Ectodermal cell (in vitro differentiated cells): ENCODE measurements at regions not wholly inside any gene's neighbourhood (a gene's known extent, or its start where the extent isn't known, plus 50 kb on each side); places are given as distances from the start of the nearest gene placed in this dataset.

ENCODE experiments used
- H3K27ac ChIP-seq: 2 replicates; pipeline ENCODE4 v1.7.0; 2013; ENCODE audit warnings: mild to moderate bottlenecking, low read depth, low read length; ENCODE audit not compliant: insufficient read depth, poor library complexity, severe bottlenecking
- H3K27me3 ChIP-seq: 2 replicates; pipeline ENCODE4 v1.7.0; 2013; ENCODE audit warnings: mild to moderate bottlenecking, low read length; ENCODE audit not compliant: insufficient read depth, control insufficient read depth, poor library complexity, severe bottlenecking
- H3K36me3 ChIP-seq: one replicate; pipeline ENCODE4 v1.7.0; 2013; ENCODE audit warnings: low read length; ENCODE audit not compliant: control insufficient read depth, insufficient read depth
- H3K4me1 ChIP-seq: one replicate; pipeline ENCODE4 v1.7.0; 2013; ENCODE audit warnings: low read length; ENCODE audit not compliant: control insufficient read depth, insufficient read depth
- H3K4me3 ChIP-seq: 2 replicates; pipeline ENCODE4 v1.7.0; 2013; ENCODE audit warnings: low read depth, low read length, control low read depth; ENCODE audit not compliant: insufficient read depth
- H3K9me3 ChIP-seq: 2 replicates; pipeline ENCODE4 v1.7.0; 2013; ENCODE audit warnings: mild to moderate bottlenecking, low read length, moderate library complexity; ENCODE audit not compliant: control insufficient read depth
- WGBS, 2 experiments: methylation state at CpG; one replicate each; pipeline ENCODE4 v1.1.7; 2013; ENCODE audit warnings: missing lambda C conversion rate in 2 of 2; 5-methylcytosine and 5-hydroxymethylcytosine counted together

DNA sequence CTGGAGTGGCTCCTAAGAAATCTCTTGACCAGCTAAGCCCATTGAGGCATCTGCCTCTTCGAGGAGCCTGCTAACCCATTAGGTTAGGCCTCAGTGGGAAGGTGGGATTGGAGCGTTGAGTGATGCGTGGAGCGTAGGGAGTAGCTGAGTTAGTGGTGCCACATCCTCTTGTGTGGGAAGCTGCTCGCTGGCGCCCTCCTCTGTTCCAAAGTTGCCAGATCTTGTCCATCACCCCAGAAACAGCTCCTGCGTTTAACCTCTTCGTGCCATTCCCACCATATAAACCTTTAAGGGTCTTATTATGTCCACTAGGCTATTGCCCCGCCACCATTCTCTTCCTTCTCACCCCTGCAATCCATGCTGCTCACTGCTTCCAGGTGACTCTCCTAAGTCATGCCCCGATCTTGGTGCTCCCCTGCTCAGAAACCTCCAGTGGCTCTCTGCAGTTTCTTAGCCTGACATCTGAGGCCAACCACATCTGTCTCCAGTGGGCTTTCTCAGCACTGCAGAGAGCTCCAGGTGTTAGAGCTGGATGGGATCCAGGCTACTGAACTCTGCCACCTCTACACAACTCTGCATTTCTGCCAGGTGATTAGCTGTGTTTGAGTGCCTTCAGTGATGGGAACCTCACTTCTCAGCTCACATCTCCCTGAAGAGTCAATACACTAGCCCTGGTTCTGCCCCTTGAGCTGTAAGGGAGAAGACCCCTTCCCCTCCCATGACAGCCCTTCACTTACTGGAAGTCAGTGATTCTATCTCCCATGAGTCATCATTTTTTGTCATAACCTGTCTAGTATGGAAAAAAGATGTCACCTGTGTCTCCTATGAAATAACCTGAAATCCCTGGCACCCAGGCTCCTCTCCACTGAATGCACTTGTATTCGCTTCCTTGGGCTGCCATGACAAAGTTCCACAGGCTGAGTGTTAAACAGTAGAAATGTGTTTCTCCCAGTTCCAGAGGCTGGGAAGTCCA, 65.0 kb upstream of the FGFR2 start:
- Histone ChIP-seq H3K4me1 (peaks cover 4% of the 10 kb centered on the region), H3K9me3 (peaks cover 2% of the 10 kb centered on the region), H3K36me3 (no peaks in the 10 kb centered on the region), H3K27ac (no peak overlapping the region), H3K27me3 (no peaks in the 10 kb centered on the region), H3K4me3 (no peak overlapping the region)
- WGBS, 2 experiments = 51 to 55% methylated on average over 11 of the region's 11 CpGs

DNA sequence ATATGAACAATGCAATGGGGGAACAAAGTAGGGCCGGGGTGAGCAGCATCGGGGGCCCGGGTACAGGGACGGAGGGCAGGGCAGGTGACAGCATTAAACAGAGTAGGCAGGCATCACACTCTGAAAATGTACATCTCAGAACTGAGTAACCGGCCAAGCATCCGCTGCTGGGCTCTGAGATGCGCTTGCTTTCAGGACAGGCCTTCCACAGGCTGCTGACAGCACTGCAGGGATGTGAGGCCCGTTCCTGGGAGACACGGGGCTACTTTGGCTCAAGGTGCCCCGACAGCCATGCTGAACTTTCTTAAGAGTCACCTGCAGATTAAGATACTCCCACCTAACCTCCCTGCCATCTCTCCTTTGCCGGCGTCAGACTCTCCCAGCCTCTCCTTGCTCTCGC, 64.3 kb upstream of the FGFR2 start:
- Histone ChIP-seq H3K27me3 (no peaks in the 10 kb centered on the region), H3K4me1 (no peaks in the 10 kb centered on the region), H3K9me3 (peaks cover 2% of the 10 kb centered on the region), H3K27ac (no peak overlapping the region), H3K36me3 (no peaks in the 10 kb centered on the region), H3K4me3 (no peak overlapping the region)
- WGBS, 2 experiments = 86% methylated on average over 13 of the region's 13 CpGs

DNA sequence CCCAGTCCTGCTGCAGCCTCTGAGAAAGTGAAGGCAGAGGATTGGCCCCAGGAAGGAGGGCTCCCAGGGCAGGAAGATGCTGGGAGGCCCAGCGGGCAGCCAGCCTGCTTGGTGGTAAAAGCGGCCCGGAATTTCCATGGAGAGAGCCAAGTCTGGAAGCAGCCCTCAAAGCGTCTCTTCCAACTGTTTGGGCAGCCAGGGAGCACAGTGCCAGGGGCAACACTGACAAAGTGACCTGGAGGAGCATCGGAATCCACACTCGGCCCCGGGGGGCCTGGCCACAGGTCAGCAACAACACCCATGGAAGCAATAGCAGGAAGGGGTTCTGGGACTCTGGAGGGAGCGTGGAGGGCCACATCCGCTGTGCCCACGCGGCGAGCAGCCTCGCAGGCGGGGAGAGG, 63.2 kb upstream of the FGFR2 start:
- WGBS, 2 experiments = 94 to 95% methylated on average over 14 of the region's 14 CpGs
- H3K27me3 ChIP-seq = no peaks in the 10 kb centered on the region

DNA sequence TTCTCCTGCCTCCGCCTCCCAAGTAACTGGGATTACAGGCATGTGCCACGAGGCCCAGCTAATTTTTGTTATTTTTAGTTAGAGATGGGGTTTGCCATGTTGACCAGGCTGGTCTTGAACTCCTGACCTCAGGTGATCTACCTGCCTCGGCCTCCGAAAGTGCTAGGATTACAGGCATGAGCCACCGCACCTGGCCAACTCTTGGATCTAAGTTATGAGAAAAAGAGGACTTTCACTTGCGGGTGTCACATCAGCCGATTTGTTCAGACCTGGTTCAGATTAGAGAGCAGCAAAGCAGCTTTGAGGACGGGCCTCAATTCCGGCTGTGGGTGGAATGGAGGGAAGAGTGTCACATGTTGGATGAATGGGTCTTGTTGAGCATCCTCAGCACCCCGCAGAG, 61.0 kb upstream of the FGFR2 start:
- Histone ChIP-seq H3K4me3 (no peak overlapping the region), H3K4me1 (peaks cover 4% of the 10 kb centered on the region), H3K36me3 (no peaks in the 10 kb centered on the region), H3K27me3 (no peaks in the 10 kb centered on the region), H3K27ac (no peak overlapping the region), H3K9me3 (no peaks in the 10 kb centered on the region)
- 84 to 85% methylated on average over 10 of the region's 10 CpGs for WGBS, 2 experiments

More for the DNA sequence above, 63.2 kb upstream of the FGFR2 start:
- no peaks in the 10 kb centered on the region for H3K4me1 ChIP-seq
- H3K9me3 ChIP-seq = peaks cover 2% of the 10 kb centered on the region
- H3K4me3 ChIP-seq = no peak overlapping the region
- no peak overlapping the region for H3K27ac ChIP-seq
- H3K36me3 ChIP-seq = no peaks in the 10 kb centered on the region

DNA sequence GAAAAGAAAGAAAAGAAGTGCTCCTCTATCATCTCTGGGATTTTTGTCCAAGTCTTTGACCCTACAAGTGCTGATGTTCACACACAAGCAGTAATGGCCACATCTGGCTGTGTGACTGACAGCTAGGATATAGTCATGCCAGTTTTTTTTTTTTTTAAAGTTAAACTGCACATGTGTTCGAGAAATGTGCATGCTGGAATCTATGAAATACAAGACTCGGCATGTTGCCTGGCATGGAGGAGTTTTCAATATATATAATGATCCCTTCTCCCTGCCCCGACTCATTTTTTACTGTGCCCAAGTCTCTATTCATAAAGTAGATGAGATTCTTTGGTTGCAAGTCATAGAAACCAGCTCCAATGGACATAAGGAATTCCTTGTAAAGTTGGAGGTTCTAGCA, 60.4 kb upstream of the FGFR2 start:
- H3K9me3 ChIP-seq = no peaks in the 10 kb centered on the region
- no peaks in the 10 kb centered on the region for H3K27me3 ChIP-seq
- 100% methylated on average over 3 of the region's 3 CpGs; no CpG with 5 or more reads in 1 of the 2 experiments for WGBS, 2 experiments
- H3K27ac ChIP-seq = no peak overlapping the region
- no peak overlapping the region for H3K4me3 ChIP-seq
- no peaks in the 10 kb centered on the region for H3K36me3 ChIP-seq
- peaks cover 6% of the 10 kb centered on the region for H3K4me1 ChIP-seq

DNA sequence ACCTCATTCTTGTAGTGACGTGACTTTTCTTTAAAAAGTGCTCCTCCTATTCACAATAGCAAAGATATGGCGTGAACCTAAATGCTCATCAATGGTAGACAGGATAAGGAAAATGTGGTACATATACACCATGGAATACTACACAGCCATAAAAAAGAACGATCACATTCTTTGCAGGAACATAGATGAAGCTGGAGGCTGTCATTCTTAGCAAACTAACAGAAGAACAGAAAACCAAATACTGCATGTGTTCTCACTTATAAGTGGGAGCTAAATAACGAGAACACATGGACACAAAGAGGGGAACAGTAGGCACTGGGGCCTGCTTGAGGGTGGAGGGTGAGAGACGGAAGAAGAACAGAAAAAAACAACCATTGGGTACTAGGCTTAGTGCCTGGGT, 59.9 kb upstream of the FGFR2 start:
- Histone ChIP-seq H3K4me3 (no peak overlapping the region), H3K9me3 (no peaks in the 10 kb centered on the region), H3K4me1 (peaks cover 6% of the 10 kb centered on the region), H3K36me3 (no peaks in the 10 kb centered on the region), H3K27ac (no peak overlapping the region), H3K27me3 (no peaks in the 10 kb centered on the region)
- WGBS, 2 experiments = 94 to 96% methylated on average over 5 of the region's 5 CpGs

DNA sequence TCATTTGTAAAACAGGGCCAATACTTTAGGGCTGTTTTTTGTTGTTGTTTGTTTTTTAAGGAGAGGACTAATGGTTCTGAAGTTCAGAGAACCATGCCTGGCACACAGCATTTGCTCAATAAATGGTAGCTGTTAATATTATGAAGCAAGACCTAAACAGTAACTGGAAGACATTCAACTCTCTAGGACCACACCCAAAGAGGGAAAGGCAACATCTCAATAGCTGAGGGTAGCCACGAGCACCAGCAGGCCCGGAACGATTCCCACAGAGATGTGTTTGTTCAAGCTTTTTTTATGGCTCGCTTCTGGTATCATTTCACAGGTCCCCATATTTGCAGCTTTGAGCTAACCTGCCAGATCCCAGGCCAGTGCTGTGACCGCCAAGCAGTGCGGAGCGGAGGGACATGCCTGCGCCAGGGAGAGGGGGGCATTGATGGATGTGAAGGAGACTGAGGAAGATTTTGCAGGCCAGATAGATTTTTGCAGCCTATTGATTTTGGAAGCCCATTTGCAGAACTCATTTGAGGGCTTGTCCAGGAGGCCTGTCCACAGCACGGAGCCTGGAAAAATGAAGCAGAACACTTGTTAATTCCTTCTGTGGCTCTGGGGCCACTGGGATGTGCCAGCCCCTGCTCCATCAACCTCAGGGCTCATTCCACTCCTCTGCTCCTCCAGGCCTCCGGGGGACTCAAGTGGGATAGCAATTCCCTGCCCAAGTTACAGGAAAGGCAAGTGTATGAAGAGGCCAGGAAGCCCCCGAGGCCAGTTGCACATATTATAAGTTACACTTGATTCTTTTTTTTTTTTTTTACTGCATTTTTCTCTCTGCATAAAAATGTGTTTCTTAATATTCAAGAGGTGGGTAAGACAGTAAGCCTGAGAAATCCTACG, 57.3 kb upstream of the FGFR2 start:
- 87 to 92% methylated on average over 12 of the region's 12 CpGs for WGBS, 2 experiments
- Histone ChIP-seq H3K36me3 (no peaks in the 10 kb centered on the region), H3K27me3 (no peaks in the 10 kb centered on the region), H3K27ac (no peak overlapping the region), H3K9me3 (no peaks in the 10 kb centered on the region), H3K4me1 (peaks cover 6% of the 10 kb centered on the region), H3K4me3 (no peak overlapping the region)

DNA sequence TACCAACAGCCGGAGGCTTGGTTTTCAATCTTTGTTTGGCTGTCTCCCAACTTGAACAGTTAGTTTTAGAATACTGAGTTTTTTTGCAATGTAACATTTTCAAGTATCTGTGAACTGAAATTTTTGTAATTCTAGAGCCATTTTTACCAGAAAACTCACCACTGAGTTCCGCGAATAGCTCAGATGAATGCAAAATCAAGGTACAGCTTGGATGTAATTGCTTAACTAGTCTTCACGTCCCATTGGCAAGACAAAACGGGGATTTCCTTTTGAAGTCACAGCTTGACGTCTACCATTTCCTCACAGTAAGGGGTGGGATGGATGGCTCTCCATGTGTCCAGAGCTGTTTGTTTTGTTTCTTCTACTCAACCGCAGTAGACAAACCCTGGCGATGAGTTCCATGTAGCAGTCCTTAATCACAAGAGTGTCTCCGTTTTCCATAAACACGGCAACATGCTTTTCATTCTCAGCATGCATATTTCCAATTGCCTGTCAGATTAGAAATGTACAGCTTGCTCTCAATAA, 55.8 kb upstream of the FGFR2 start:
- H3K4me1 ChIP-seq = peaks cover 6% of the 10 kb centered on the region

DNA sequence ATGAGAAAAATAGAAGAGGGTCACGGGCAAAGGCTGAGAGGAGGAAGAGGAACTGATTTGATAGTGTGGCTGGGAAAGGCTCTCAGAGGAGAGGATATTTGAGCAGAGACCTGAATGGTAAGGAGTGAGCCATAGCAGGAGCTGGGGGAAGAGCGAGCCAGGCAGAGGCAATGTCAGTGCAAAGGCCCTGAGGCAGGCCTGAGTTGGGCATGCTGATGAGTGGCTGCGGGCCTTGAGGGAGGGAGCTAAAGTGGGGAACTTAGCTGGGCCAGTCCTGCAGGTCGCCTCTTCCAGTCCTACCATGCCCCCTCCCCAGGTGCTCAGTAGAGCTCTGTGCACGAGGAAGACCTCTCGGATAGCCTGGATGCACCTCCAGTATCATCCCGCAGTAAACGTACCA, 55.4 kb upstream of the FGFR2 start:
- peaks cover 6% of the 10 kb centered on the region for H3K4me1 ChIP-seq
- no peak overlapping the region for H3K27ac ChIP-seq
- H3K4me3 ChIP-seq = no peak overlapping the region
- WGBS, 2 experiments = 96 to 97% methylated on average over 8 of the region's 8 CpGs
- H3K9me3 ChIP-seq = no peaks in the 10 kb centered on the region
- no peaks in the 10 kb centered on the region for H3K36me3 ChIP-seq
- no peaks in the 10 kb centered on the region for H3K27me3 ChIP-seq

More for the DNA sequence above, 55.8 kb upstream of the FGFR2 start:
- no peaks in the 10 kb centered on the region for H3K9me3 ChIP-seq
- WGBS, 2 experiments = 76 to 80% methylated on average over 10 of the region's 10 CpGs
- no peaks in the 10 kb centered on the region for H3K36me3 ChIP-seq
- no peak overlapping the region for H3K4me3 ChIP-seq
- no peak overlapping the region for H3K27ac ChIP-seq
- H3K27me3 ChIP-seq = no peaks in the 10 kb centered on the region

DNA sequence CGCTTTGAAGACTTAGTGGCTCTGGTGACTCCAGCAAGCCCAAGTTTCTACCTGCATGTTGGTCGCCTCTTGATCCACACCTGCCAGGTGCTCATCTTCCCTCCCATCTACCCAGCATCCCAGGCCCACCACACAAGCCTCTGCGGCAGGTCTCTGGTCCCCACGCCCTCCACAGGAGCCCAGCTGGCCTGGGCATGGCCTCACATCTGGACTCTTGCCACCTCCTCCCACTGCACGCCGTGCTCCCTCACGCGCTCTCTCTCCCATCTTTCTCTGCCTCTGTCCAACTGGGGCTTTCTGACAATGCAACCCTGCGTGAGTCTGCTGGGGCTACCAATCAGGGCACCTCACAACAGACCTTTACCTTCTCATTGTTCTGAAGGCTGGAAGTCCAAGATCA, 50.2 kb upstream of the FGFR2 start:
- no peaks in the 10 kb centered on the region for H3K27me3 ChIP-seq
- no peaks in the 10 kb centered on the region for H3K9me3 ChIP-seq
- H3K36me3 ChIP-seq = no peaks in the 10 kb centered on the region
- H3K27ac ChIP-seq = no peak overlapping the region
- WGBS, 2 experiments = 89 to 91% methylated on average over 9 of the region's 9 CpGs
- peaks cover 15% of the 10 kb centered on the region for H3K4me1 ChIP-seq
- no peak overlapping the region for H3K4me3 ChIP-seq
